Smooth muscle cell (in vitro differentiated cells): ENCODE measurements at regions not wholly inside any gene's neighbourhood (a gene's known extent, or its start where the extent isn't known, plus 50 kb on each side); places are given as distances from the start of the nearest gene placed in this dataset.

Experiments used
- DNase-seq: peaks from one replicate; lab custom pipeline; 2025; ENCODE audit not compliant: unreplicated experiment; lab: John Stamatoyannopoulos, UW
- H2AFZ ChIP-seq: fragments of 200-600 bp; sonication (generic); 2 replicates; pipeline ENCODE4 v1.6.0; 2016; ENCODE audit warnings: antibody characterized with exemption, low read depth, mild to moderate bottlenecking
- H3F3A ChIP-seq: fragments of 200-600 bp; sonication (generic); 2 replicates; pipeline ENCODE4 v1.6.0; 2017; ENCODE audit warnings: antibody characterized with exemption, low read depth
- H3K27ac ChIP-seq: fragments of 200-600 bp; sonication (generic); 2 replicates; pipeline ENCODE4 v1.5.1; 2016; ENCODE audit warnings: low read depth, mild to moderate bottlenecking
- H3K27me3 ChIP-seq: fragments of 200-600 bp; sonication (generic); 2 replicates; pipeline ENCODE4 v1.6.1; 2016; ENCODE audit warnings: low read depth, mild to moderate bottlenecking
- H3K36me3 ChIP-seq: fragments of 200-600 bp; sonication (generic); 2 replicates; pipeline ENCODE4 v1.5.1; 2016; ENCODE audit warnings: low read depth
- H3K4me1 ChIP-seq: fragments of 200-600 bp; sonication (generic); 2 replicates; pipeline ENCODE4 v1.5.1; 2016; ENCODE audit warnings: low read depth
- H3K4me2 ChIP-seq: fragments of 200-600 bp; sonication (generic); 2 replicates; pipeline ENCODE4 v1.6.0; 2016; ENCODE audit warnings: mild to moderate bottlenecking
- H3K4me3 ChIP-seq: fragments of 200-600 bp; sonication (generic); 2 replicates; pipeline ENCODE4 v1.5.1; 2016; ENCODE audit warnings: mild to moderate bottlenecking
- H3K79me2 ChIP-seq: fragments of 200-600 bp; sonication (generic); 2 replicates; pipeline ENCODE4 v1.6.0; 2016; ENCODE audit warnings: low read depth, mild to moderate bottlenecking
- H3K9ac ChIP-seq: fragments of 200-600 bp; sonication (generic); 2 replicates; pipeline ENCODE4 v1.6.0; 2016; ENCODE audit warnings: low read depth
- H3K9me3 ChIP-seq: fragments of 200-600 bp; sonication (generic); replicated peaks from 2 replicates; pipeline ENCODE4 v1.5.1; 2016; ENCODE audit warnings: low read depth
- H4K20me1 ChIP-seq: fragments of 200-600 bp; sonication (generic); 2 replicates; pipeline ENCODE4 v1.6.0; 2016; ENCODE audit warnings: low read depth
- CTCF ChIP-seq: fragments of 200-600 bp; sonication (generic); IDR thresholded peaks from 2 replicates; pipeline ENCODE4 v1.5.1; 2017; ENCODE audit warnings: borderline replicate concordance, mild to moderate bottlenecking, antibody characterized with exemption; ENCODE audit not compliant: insufficient read depth, poor library complexity, severe bottlenecking
- WGBS: methylation state at CpG from one replicate; pipeline ENCODE4 v1.1.7; 2016; ENCODE audit warnings: low lambda C conversion rate; 5-methylcytosine and 5-hydroxymethylcytosine counted together

GRCh38 chr9:126081746-126082145, 244.9 kb upstream of the MVB12B start:
- 85% methylated on average over 4 of the region's 4 CpGs for WGBS
- Histone ChIP-seq H3K79me2 (no peaks in the 10 kb centered on the region), H3K9ac (no peak overlapping the region), H4K20me1 (no peaks in the 10 kb centered on the region), H3K4me3 (no peak overlapping the region), H3K27ac (no peak overlapping the region), H3K9me3 (no peaks in the 10 kb centered on the region), H2AFZ (no peak overlapping the region), H3K4me2 (no peak overlapping the region), H3K27me3 (peaks cover 3% of the 10 kb centered on the region), H3K4me1 (no peaks in the 10 kb centered on the region), H3F3A (no peaks in the 10 kb centered on the region), H3K36me3 (no peaks in the 10 kb centered on the region)
- TF ChIP-seq CTCF = no peak
- no peak for DNase-seq

GRCh38 chr9:126084008-126084407, 242.6 kb upstream of the MVB12B start:
- Histone ChIP-seq H3K36me3 (no peaks in the 10 kb centered on the region), H3K9ac (no peak overlapping the region), H2AFZ (no peak overlapping the region), H3K27me3 (peaks cover 3% of the 10 kb centered on the region), H3K4me3 (no peak overlapping the region), H3K27ac (no peak overlapping the region), H3F3A (no peaks in the 10 kb centered on the region), H3K79me2 (no peaks in the 10 kb centered on the region), H3K9me3 (no peaks in the 10 kb centered on the region), H3K4me2 (no peak overlapping the region), H3K4me1 (no peaks in the 10 kb centered on the region), H4K20me1 (no peaks in the 10 kb centered on the region)
- TF ChIP-seq CTCF = no peak
- DNase-seq = no peak
- WGBS = 89% methylated on average over 4 of the region's 4 CpGs

GRCh38 chr9:126084696-126085095, 241.9 kb upstream of the MVB12B start:
- WGBS = 83% methylated on average over 8 of the region's 8 CpGs
- no peaks in the 10 kb centered on the region for H3F3A ChIP-seq
- H2AFZ ChIP-seq = no peak overlapping the region
- H3K9me3 ChIP-seq = no peaks in the 10 kb centered on the region
- TF ChIP-seq CTCF = no peak
- no peak overlapping the region for H3K27ac ChIP-seq
- H3K4me1 ChIP-seq = no peaks in the 10 kb centered on the region
- no peaks in the 10 kb centered on the region for H4K20me1 ChIP-seq
- H3K4me3 ChIP-seq = no peak overlapping the region
- H3K79me2 ChIP-seq = no peaks in the 10 kb centered on the region
- no peak overlapping the region for H3K4me2 ChIP-seq
- peaks cover 3% of the 10 kb centered on the region for H3K27me3 ChIP-seq
- no peak for DNase-seq
- no peak overlapping the region for H3K9ac ChIP-seq
- H3K36me3 ChIP-seq = no peaks in the 10 kb centered on the region

GRCh38 chr9:126085170-126085569, 241.5 kb upstream of the MVB12B start:
- no peaks in the 10 kb centered on the region for H3K79me2 ChIP-seq
- no peak for TF ChIP-seq CTCF

More at GRCh38 chr9:126085170-126085569, 241.5 kb upstream of the MVB12B start:
- no peak for DNase-seq
- H3K9me3 ChIP-seq = no peaks in the 10 kb centered on the region
- no peaks in the 10 kb centered on the region for H3K36me3 ChIP-seq
- no peak overlapping the region for H3K4me2 ChIP-seq
- no peak overlapping the region for H3K27ac ChIP-seq
- H2AFZ ChIP-seq = no peak overlapping the region
- no peaks in the 10 kb centered on the region for H3K4me1 ChIP-seq
- peaks cover 3% of the 10 kb centered on the region for H3K27me3 ChIP-seq
- no peak overlapping the region for H3K9ac ChIP-seq
- no peaks in the 10 kb centered on the region for H3F3A ChIP-seq
- 91% methylated on average over 2 of the region's 2 CpGs for WGBS
- no peak overlapping the region for H3K4me3 ChIP-seq
- no peaks in the 10 kb centered on the region for H4K20me1 ChIP-seq
